Neural crest cell (in vitro differentiated cells): ENCODE measurements at regions not wholly inside any gene's neighbourhood (a gene's known extent, or its start where the extent isn't known, plus 50 kb on each side); places are given as distances from the start of the nearest gene placed in this dataset.
A peak's percentile ranks its signal among the peaks of the same experiment; 100 is the strongest.

Source experiments
- DNase-seq: peaks from one replicate; pipeline ENCODE4 v3.0.0; 2021; ENCODE audit warnings: low read depth, mixed read lengths, low spot score
- H3K27ac Mint-ChIP-seq: one replicate; pipeline ENCODE4 v1.8.0; 2021; ENCODE audit warnings: mild to moderate bottlenecking, mixed read lengths; ENCODE audit not compliant: unreplicated experiment
- H3K27me3 Mint-ChIP-seq: 2 replicates; pipeline ENCODE4 v1.8.0; 2021; ENCODE audit warnings: low read depth, mild to moderate bottlenecking, mixed read lengths
- H3K36me3 Mint-ChIP-seq: 2 replicates; pipeline ENCODE4 v1.8.0; 2021; ENCODE audit warnings: low read depth, mild to moderate bottlenecking, mixed read lengths
- H3K4me1 Mint-ChIP-seq: 2 replicates; pipeline ENCODE4 v1.8.0; 2021; ENCODE audit warnings: mixed read lengths
- H3K4me3 Mint-ChIP-seq: one replicate; pipeline ENCODE4 v1.8.0; 2021; ENCODE audit warnings: mild to moderate bottlenecking, mixed read lengths
- H3K9me3 Mint-ChIP-seq: 2 replicates; pipeline ENCODE4 v1.8.0; 2021; ENCODE audit warnings: mixed read lengths
- TF ChIP-seq, protein P1 (sequence below): fragments of 200-600 bp; sonication (generic); conservative IDR thresholded peaks from 2 replicates; pipeline ENCODE4 v1.5.0; 2021; ENCODE audit warnings: antibody characterized with exemption, mild to moderate bottlenecking

DNA sequence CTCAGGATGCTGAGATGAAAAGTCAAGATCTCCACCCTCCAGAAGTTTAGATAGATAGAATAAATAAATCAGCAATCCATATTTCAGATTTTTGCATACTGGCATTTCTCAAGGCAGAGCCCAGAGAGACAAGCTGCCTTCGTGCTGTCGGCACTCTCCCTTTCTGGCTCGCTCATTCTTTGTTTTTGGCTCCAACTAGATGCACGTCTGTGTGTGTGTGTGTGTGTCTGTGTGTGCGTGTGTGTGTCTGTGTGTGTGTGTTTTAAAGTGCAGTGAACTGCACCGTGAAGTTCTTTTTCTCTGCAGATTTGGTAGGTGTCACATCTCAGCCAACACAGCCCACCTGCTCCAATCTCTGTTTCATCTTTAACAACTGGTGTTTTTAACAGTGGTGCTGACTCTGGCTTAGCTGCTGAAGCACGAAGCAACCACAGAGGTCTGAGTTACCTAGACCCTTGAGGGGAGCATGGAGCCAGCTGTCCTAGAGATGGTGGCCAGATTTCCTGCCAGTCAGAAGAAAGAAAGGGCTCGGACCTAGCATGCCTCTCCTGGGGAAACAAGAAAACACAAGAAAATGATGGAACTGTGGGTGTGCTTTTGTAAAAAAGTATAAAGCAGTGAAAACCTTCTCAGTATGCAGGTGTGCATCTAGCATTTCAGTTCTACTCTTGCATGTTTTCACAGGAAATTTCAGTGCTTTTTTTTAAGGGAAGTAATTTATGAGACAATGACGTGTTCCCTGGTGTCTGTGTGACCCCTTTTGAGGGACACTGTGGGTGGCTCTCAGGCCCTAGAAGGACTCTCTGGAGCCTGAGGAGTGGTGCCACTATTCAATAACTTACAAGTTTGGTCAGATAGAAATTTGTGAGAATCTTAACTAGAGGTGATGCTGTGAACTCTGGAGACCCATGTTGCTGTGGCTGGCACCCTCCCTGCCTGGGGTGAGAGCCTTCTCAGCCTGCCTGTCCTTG is 364.3 kb downstream of the RNF144A start:
- H3K36me3 Mint-ChIP-seq: no peaks in the 10 kb centered on the region
- TF ChIP-seq, protein P1, sequence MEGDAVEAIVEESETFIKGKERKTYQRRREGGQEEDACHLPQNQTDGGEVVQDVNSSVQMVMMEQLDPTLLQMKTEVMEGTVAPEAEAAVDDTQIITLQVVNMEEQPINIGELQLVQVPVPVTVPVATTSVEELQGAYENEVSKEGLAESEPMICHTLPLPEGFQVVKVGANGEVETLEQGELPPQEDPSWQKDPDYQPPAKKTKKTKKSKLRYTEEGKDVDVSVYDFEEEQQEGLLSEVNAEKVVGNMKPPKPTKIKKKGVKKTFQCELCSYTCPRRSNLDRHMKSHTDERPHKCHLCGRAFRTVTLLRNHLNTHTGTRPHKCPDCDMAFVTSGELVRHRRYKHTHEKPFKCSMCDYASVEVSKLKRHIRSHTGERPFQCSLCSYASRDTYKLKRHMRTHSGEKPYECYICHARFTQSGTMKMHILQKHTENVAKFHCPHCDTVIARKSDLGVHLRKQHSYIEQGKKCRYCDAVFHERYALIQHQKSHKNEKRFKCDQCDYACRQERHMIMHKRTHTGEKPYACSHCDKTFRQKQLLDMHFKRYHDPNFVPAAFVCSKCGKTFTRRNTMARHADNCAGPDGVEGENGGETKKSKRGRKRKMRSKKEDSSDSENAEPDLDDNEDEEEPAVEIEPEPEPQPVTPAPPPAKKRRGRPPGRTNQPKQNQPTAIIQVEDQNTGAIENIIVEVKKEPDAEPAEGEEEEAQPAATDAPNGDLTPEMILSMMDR: no peak
- H3K4me1 Mint-ChIP-seq: peaks cover 21% of the 10 kb centered on the region
- DNase-seq: no peak
- no peak overlapping the region for H3K4me3 Mint-ChIP-seq
- H3K27me3 Mint-ChIP-seq: no peaks in the 10 kb centered on the region
- peak overlapping the region; percentile 95 for H3K27ac Mint-ChIP-seq
- peaks cover 5% of the 10 kb centered on the region for H3K9me3 Mint-ChIP-seq

DNA sequence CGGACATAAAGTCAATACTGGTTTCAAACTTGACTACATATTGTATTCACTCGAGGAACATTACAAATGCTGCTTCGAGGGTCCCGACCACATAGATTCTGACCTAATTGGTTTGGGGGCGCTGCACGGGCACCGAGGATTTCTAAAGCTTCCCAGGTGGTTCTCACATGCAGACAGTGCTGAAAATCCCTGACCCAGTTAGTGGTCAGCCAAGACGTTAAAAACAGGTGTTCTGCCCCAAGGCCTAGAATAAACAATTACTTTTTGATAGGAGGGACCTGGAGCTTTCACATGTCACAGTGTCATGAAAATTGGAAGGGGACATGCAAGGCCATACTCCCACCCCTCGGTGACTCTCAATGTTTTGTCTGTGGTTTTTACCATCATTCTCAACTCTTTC is 368.9 kb downstream of the RNF144A start:
- DNase-seq: no peak
- H3K4me1 Mint-ChIP-seq: peaks cover 16% of the 10 kb centered on the region
- peaks cover 5% of the 10 kb centered on the region for H3K9me3 Mint-ChIP-seq
- H3K27me3 Mint-ChIP-seq: no peaks in the 10 kb centered on the region
- no peak overlapping the region for H3K4me3 Mint-ChIP-seq
- no peak overlapping the region for H3K27ac Mint-ChIP-seq
- no peaks in the 10 kb centered on the region for H3K36me3 Mint-ChIP-seq
- TF ChIP-seq, protein P1: no peak

DNA sequence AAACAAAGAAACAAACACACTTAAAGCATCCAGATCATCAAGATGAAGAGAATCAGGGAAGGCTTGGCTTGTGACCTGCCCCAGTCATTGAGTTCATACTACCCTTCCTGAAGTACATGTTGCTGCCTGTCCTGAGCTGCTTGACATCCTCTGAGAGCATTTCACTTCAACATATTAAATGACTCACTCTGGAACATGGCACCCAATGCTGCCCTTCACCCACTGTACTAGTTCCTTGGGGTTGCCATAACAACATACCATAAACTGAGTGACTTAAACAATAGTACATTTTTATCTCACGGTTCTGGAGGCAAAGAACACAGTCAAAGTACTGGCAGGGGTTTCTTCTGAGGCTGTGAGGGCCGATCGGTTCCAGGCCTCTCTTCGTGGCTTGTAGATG is 371.3 kb downstream of the RNF144A start:
- Mint-ChIP-seq H3K27me3 (no peaks in the 10 kb centered on the region), H3K36me3 (no peaks in the 10 kb centered on the region), H3K27ac (no peak overlapping the region), H3K4me3 (no peak overlapping the region), H3K4me1 (peaks cover 15% of the 10 kb centered on the region), H3K9me3 (peaks cover 3% of the 10 kb centered on the region)
- no peak for DNase-seq
- TF ChIP-seq, protein P1: no peak

DNA sequence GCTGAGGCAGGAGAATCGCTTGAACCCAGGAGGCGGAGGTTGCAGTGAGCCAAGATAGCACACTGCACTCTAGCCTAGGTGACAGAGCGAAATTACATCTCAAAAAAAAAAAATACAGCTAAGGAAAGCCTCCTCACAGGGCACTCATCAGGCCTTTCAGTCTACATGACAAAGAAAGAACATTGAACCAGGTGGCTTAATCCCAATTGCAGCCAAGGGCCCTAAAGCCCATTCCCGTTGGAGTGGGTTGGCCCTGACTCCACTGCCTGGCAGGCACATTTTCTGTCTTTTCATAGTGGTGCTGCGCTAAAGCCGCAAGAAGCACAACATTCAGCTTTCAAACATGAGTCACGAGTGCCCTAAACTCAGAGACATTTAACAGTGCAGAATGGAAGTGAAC is 372.5 kb downstream of the RNF144A start:
- Mint-ChIP-seq H3K4me1 (peaks cover 9% of the 10 kb centered on the region), H3K9me3 (peaks cover 2% of the 10 kb centered on the region), H3K27ac (no peak overlapping the region), H3K27me3 (no peaks in the 10 kb centered on the region), H3K36me3 (no peaks in the 10 kb centered on the region), H3K4me3 (no peak overlapping the region)
- TF ChIP-seq, protein P1: no peak
- no peak for DNase-seq

DNA sequence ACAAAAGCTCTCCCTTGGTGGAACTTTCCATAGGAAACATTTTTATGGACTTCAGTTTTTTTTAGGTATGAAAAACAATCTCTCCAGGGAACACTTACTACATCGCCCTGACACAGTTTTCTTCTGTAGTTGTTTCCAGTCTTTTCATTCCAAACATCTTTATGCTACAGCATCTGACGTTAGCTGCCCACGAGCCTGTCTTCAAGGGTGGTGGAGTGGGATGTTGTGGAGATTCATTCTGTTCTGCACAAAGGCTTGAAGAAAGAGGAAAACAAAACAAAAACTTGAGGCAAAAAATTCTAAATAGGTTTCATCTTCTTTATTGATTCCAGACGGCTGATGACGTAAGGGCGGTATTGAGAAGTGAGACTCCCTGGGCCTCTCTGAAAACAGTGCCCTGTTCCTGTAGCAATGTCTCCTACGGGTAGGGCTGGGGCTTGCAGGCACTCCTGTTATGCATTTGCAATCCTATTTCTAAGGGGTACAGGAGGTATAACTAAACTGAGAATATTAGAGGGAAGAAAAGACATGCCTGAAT is 375.0 kb downstream of the RNF144A start:
- Mint-ChIP-seq H3K36me3 (no peaks in the 10 kb centered on the region), H3K9me3 (no peaks in the 10 kb centered on the region)

More for the DNA sequence above, 375.0 kb downstream of the RNF144A start:
- no peak for DNase-seq
- Mint-ChIP-seq H3K27ac (no peak overlapping the region), H3K4me1 (peaks cover 4% of the 10 kb centered on the region), H3K27me3 (no peaks in the 10 kb centered on the region), H3K4me3 (no peak overlapping the region)
- TF ChIP-seq, protein P1: no peak
